HG03521 (cell line): ENCODE measurements at regions not wholly inside any gene's neighbourhood (a gene's known extent, or its start where the extent isn't known, plus 50 kb on each side); places are given as distances from the start of the nearest gene placed in this dataset.

ENCODE experiments used
- ATAC-seq: cut with Tn5 transposase; IDR thresholded peaks from one replicate; pipeline ENCODE4 v1.9.1; 2021; ENCODE audit warnings: mild to moderate bottlenecking, moderate library complexity; ENCODE audit not compliant: unreplicated experiment

DNA sequence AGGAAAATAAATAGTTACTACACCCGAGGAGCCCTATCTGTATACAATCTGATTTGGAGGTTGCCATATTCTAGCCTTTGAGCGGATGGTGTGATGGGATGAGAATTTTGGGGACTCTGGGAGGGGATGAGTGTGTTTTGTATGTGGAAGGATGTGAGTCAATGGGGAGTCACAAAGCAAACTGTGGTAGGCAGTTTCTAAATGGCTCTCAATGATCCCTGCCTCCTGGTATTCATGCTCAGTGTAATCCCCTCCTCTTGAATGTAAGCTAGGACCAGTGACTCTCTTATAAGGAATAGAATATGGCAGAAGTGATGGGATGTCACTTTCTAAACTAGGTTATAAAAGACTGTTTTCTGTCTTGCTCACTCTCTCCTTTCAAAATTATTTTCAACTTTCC, 205.7 kb upstream of the RIOK2 start:
- no peak for ATAC-seq

DNA sequence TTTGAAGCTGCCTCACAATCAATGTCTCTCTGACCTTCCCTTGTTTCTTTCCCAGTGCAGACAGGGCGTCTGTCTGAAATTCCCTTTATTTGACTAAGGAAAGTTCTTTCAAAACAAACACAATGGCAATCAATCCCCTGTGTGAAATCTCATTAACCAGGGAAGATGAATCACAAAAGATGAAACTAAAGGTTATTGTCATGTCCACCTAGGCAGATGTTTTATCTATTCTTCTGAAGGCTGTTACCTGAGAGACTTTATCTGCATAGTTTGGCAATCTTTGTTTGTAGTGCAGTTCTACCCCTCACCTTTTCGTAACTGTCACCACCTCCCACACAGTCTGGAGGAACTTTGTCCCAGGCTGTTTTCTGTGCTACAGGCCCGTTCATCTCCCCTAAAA, 217.5 kb upstream of the RIOK2 start:
- ATAC-seq, result no peak

DNA sequence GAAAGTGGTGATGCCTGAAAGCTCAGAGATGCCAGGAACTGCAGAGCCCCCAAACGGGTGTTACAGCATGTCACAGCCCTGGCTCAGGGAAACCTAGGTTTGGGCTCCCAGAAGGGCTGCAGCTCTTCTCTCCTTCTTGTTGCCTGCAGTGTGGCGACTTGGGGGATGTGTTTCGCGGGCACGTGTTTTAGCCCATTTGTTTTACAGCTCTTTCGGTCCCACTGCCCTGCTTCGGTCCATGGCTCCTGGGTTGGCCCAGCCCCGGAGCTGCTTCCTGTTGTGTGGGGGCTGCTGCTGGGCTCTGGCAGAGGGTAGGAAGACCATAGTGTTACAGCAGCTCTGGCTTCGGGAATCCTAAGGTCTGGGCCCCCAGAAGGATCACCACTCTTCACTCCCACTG, 222.9 kb upstream of the RIOK2 start:
- no peak for ATAC-seq

DNA sequence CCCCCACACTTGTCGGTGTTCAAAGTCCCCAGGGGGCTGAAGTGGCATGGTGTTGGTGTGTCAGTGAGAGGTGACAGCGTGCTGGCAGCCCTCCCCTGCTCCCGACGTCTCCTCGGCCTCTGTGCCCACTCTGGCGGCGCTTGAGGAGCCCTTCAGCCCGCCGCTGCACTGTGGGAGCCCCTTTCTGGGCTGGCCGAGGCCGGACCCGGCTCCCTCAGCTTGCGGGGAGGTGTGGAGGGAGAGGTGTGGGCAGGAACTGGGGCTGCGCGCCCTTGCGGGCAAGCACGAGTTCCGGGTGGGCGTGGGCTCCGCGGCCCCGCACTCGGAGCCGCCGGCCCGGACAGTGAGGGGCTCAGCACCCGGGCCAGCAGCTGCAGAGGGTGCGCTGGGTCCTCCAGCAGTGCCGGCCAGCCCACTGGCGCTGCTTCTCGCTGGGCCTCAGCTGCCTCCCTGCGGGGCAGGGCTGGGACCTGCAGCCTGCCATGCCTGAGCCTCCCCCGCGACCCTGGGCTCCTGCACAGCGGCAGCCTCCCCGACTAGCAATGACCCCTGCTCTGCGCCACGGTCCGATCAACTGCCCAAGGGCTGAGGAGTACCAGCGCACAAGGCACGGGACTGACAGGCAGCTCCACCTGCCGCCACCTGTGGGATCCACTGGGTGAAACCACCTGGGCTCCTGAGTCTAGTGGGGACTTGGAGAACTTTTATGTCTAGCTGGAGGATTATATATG, 224.1 kb upstream of the RIOK2 start:
- ATAC-seq, result no peak

DNA sequence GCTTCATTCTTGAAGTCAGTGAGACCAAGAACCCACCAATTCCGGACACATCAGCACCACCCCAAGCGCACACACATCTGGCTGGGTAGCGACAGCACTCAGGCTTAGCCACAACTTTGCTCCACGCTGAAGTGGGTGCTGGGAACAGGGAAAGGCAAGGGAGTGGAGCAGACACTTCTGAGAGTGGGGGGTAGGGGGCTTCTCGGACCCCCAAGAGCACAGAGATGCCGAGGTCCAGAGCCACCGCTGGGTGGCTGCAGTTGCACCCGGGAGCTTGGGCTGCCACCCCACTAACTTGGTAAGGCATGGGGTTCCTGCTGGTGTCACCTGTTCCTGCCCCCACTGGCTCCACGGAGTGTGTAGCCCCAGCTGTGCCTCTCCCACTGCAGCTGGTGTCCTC, 225.3 kb upstream of the RIOK2 start:
- no peak for ATAC-seq

DNA sequence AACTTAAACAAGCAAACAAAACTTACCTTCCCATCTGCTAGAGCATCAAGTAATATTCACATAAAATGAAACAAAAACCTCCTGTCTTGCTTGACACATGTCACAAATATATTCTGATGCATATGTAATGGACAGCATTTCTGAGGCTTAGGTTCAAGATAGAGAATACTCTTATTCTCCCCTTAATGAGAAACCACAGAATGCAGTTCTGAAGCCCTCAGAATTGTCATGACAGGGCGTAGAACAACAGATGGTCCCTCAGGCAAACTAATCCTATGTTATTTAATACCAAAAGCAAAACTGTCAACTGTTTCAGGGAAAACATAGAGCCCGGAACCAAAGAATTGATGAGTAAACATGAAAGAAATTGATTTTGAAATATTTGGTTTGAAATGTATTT, 229.9 kb upstream of the RIOK2 start:
- ATAC-seq, result no peak

DNA sequence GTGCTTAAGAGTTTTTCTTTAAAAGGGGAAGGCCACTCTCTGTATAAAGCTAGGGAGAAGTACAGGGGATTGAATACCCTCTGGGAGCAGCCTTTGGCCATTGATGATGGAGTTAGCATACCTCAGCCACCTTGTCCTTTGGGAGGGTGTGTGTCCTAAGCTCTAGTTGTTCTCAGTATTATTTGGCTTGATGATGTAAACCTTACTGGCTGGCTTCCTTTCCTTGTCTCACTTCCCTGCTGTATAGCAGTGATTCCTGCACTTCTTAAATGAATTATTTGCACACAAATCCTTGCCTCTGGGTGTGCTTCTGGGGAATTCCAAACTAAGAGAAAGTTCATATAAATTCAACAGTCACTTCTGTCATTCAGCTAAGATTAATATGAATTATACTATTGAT, 234.9 kb upstream of the RIOK2 start:
- ATAC-seq, result no peak

DNA sequence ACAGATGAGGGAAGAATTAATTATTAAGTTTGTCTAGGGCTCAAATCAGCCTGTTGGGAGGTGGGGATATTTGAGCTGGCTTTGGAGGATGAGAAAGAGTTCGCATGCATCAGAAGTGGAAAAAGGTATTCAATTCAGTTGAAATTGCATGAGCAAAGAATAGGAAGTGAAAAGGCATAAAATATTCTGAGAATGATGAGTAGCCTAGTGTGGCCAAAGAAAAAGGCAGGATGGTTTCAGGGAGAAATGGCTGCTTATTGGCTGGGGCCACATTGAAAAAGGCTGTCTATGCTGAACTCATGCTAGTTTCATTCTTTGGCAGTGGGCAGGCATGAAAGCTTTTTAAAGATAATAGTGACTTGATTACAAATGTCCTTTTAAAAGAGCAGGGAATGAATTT, 235.4 kb upstream of the RIOK2 start:
- ATAC-seq, result no peak

DNA sequence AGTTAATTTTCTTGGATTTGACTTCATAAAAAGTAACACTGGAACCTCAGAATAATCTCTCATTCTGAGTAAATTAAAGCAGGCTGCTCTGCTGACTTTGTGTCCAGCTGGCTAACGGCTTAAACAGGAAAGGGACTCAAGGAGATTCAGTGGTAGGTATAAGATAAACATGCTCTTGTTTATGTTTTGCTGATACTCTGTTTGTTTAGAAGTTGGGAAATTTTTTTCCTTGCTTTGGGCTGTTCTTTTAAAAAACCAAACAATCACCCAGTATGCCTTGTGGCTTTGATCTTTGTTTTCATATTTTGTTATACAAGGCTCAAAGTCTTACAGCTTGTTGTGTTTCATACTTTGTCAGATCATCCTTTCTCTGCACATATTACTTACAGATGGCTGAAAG, 237.6 kb upstream of the RIOK2 start:
- ATAC-seq, result no peak

DNA sequence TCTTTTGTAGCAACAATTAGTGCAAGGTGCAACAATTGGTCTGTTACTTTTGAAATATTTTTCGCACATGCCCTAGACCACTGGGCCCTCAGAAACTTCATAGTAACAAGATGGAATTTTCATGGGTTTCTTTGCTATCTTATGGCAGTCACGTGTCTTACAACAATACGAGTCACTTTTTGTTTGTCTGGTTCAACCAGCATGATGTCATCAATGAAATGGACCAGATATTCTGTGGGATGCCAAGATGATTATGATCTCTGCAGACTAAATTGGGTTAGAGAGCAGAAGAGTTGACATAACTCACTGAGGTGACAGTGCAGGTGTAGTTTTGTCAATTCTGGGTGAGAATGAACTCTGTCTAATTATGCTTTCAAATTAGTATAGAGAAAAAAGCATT, 239.6 kb upstream of the RIOK2 start:
- no peak for ATAC-seq

DNA sequence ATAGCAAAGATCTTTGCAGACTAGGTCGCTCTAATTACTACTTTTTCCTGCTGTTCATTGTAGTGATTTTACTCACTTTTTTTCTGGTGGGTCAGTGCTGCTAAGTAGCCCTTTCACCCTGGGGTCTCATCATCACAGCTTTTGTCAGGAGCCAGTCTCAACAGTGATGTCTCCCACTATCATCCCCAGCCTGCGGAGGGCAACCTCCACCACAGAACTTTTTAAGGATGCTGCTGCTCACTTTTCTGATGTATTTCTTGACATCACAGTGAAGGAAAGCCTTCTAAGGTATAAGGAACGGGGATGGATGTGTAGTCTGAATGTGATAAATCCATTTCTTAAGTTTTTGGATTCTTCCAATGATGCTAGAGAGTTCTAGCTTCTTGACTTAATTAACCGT, 242.5 kb upstream of the RIOK2 start:
- no peak for ATAC-seq

DNA sequence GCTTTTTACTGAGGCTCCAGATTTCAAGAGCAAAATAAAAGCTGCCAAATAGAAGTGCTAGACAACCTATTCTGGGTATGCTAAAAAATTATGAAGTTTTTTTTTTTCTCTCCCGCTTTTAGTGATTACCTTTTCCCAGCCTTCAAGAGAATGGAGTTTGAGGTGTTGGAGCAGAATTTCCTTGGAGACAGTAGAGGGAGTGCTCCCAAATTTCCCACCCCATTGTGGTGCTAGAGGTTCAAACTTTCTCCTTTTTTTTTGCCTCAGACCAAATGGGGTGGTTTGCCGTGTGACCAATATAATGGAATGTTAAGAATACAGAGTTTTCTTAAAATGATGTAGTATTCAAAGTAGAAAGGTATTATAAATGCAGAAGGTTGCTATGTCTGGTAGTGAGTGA, 244.2 kb upstream of the RIOK2 start:
- ATAC-seq, result no peak

DNA sequence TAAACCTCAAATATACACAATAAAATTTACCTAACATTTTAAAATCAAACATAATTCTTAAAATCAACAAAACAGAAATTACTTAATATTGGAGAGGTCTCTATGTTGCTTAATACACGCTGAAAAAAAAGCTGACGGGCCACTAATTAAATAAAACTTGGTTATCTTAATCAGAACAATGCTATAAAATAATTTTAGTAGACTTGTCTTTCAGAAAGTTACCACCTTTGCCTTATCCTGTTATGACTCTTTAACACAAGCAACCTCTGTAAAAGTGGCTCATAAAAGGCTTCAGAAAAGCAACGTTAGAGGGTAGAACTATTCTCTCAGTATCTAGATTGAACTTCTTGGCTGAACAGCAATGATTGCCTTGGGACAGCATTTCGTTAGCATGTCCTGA, 251.0 kb upstream of the RIOK2 start:
- ATAC-seq, result no peak

DNA sequence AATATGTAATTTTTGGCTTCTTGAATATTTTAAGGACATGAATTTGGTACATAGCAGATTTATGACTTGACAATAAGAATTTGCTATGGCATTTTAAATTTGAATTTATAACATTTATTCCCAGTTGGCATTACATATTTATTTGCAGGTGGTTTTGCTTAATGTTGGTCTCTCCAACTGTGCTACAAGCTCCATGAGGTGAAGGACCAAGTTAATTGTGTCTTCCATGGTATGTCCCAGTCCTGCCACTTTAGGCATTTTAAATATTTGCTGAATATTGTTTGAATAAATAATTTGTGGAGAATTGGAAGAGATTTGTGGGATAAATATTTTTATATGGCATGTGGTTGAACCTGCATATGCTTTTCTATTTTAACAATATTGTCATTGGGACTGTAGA, 253.4 kb upstream of the RIOK2 start:
- no peak for ATAC-seq

DNA sequence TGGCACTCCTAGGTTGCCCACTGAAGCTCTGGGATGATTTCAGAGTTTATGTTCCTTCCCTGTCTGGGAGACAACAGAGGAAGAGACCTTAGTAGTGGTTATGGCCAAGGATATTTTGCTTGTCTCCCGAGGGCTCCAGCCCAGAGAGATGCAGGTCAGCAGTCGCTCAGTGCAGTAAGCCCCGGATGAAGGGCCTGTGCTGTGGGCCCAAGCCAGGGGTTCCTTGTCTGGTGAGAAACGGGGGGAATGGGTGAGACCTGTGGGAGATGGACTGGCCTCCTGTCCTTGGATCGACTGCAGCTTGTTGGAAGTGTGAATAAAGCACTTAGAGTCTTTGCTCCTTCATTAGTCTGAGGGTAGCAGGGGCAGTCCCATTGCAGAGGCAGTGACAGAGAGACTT, 260.7 kb upstream of the RIOK2 start:
- ATAC-seq, result no peak

DNA sequence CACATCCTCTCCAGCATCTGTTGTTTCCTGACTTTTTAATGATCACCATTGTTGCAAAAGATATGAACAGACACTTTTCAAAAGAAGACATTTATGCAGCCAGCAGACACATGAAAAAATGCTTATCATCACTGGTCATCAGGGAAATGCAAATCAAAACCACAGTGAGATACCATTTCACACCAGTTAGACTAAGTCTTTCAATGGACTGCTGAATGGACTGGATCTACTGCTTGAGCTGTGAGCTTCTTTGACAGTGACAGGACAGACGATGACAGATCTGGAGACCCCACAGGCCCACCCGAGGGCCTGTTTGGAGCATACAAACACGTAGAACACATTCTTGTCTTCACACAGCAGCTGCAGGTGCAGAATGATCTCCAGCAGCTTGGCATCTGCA, 266.1 kb upstream of the RIOK2 start:
- no peak for ATAC-seq

DNA sequence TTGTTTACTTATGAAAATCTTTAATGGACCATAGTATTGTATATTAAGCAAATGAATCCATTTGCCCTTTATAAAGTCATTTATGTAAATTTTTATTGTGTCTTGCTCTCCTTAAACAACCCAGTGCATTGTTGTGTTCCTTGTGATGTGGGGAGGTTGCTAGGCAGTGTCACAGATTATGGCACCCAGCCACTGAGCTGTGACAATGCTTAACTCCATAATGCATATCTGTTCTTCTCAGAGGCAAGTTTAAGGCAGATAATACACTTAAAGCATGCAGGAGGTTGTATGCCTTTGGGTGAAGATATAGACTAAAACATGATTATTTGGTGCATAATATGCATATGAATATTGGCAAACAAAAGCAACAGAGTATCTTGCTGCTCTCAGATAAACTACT, 269.6 kb upstream of the RIOK2 start:
- no peak for ATAC-seq

DNA sequence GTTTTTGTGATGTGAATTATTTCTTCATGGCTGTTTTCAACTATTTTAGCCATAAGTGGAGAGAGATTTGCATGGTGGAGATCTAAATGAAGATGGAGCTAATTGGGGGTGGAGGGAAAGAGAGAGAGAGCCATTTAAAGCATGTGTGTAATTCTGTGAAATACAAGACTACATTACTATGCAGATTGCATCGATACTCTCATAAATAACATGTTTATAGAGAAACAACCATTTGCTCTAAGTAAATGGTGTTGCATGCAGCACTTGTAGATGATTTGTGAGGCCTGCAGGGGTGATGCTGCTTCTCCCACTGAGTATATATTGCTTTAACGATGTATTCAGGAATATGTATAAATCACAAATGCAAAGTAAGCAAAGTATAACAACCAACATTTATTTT, 270.2 kb upstream of the RIOK2 start:
- no peak for ATAC-seq

DNA sequence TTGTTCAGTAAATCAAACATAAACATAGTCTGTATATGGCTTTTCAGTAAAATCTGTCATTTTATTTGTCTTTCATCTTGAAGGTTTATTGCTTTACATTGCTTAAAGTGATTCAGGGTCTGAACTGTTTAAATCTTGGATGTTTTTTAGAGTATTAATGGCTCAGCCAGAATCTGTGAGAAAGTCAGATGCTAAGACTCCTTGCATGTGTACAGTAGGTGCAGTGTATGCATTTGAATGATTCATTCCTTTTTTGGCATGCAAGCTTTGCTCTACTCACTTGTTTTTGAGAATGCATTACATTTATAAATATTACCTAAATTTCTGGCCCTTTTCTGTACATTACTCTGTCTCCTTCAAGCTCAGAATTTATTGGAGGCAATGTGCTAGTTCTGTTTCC, 271.0 kb upstream of the RIOK2 start:
- no peak for ATAC-seq

DNA sequence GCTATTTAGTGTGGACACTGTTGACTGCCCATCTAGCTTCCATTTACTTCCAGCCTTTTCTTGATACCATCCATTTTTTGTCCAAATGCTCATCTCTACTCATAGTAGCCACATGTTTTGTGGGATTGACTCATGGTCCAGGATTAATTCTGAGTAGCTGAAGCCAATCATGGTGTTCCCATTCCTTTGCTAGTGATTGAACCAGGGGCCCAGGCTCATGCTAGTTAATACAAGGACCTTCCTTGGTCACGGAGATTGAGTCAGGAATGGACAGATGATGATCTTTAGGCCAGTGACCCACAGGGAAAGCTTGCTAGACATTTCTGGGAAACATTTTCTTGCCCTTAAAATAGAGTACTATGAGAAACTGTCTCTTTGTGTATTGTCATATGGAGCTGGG, 272.9 kb upstream of the RIOK2 start:
- no peak for ATAC-seq

DNA sequence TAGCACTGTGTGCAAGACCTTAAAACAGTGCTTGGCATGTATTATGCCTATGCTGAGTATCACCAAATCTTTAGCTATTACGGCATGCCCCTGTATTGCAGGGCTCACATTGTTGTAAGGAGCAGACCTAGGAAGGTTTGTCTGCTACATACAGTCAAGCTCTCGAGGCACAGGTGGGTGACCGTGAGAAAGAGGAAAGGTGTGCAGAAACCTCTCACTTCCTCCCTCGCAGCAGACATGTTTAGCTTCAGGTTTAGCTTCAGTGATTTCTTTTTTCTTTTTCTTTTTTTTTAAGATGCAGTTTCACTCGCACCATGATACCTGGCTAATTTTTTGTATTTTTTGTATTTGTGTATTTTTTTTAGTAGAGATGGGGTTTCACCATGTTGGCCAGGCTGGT, 275.8 kb upstream of the RIOK2 start:
- ATAC-seq, result peak; percentile 68

DNA sequence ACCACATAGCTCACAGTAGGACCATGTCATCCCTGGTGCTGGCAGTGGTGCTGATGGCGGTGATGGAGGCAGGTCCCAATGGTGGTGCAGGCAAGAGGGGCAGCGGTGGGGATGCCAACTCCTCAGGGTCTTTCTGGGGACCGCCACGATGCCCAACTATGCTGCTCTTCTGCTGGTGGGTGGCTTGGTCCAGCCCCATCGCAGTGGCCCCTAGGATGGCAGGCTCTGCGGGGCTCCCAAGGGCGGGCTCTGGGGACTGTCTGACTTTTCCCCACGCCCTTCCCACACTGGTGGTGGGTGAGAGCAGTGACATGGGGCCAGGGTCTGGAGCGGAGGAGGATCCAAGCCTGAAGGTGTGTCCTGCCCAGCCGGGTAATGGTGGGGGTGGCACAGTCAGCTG, 288.9 kb upstream of the RIOK2 start:
- ATAC-seq, result no peak

DNA sequence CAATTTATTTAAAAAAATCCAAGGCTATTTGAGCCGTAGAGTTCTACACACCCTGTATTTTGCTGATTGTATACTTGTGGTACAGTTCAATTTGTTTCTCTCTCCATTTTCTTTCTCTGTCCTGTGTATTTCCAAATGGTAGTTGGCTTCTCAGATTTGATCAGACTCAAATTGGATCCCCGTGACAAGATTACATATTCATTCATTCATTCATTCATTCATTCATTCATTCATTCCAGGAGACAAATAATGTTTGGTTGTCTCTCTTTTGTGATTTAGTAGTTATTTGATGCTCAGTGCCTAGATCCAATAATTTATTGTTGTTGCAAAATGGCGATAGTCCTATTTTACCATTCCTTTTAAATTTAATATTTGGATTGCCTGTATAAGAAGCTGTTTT, 292.8 kb upstream of the RIOK2 start:
- no peak for ATAC-seq
